HAP-1 (cell line): ENCODE measurements at regions not wholly inside any gene's neighbourhood (a gene's known extent, or its start where the extent isn't known, plus 50 kb on each side); places are given as distances from the start of the nearest gene placed in this dataset.
"Not testable (repeated sequence)": the region's sequence is repeated elsewhere in the genome, so short reads cannot be mapped to it uniquely, and the experiment has no call there.

Source experiments
- DNase-seq, 2 experiments: peaks; one replicate each; pipeline ENCODE4 v3.0.0-alpha.2; 2016 to 2020; ENCODE audit warnings: low spot score in 2 of 2
- H3K27me3 ChIP-seq: fragments of 250-450 bp; sonication (Bioruptor Pico); 2 replicates; pipeline ENCODE4 v1.5.1; 2020; ENCODE audit warnings: low read depth, mild to moderate bottlenecking, moderate library complexity
- H3K36me3 ChIP-seq: fragments of 250-450 bp; sonication (Bioruptor Pico); replicated peaks from 2 replicates; pipeline ENCODE4 v1.5.1; 2020; ENCODE audit warnings: mild to moderate bottlenecking
- H3K4me1 ChIP-seq: fragments of 250-450 bp; sonication (Bioruptor Pico); 2 replicates; pipeline ENCODE4 v1.5.1; 2020; ENCODE audit warnings: mild to moderate bottlenecking
- H3K4me3 ChIP-seq: fragments of 250-450 bp; sonication (Bioruptor Pico); 2 replicates; pipeline ENCODE4 v1.5.1; 2020; ENCODE audit warnings: mild to moderate bottlenecking, moderate library complexity
- H3K9me3 ChIP-seq: fragments of 250-450 bp; sonication (Bioruptor Pico); 2 replicates; pipeline ENCODE4 v1.5.1; 2020; ENCODE audit warnings: mild to moderate bottlenecking, moderate library complexity
- in situ Hi-C: fragments of 300-500 bp; cut with MboI; formaldehyde crosslinking; loops from 3 replicates; pipeline ENCODE4 v1.14.3; 2020; ENCODE audit warnings: low sequenced_read_pairs, inconsistent platforms, mixed read lengths

GRCh38 chr4:56139241-56139827 is 190.6 kb downstream of the CEP135 start:
- Histone ChIP-seq H3K27me3 (no peaks in the 10 kb centered on the region), H3K36me3 (no peaks in the 10 kb centered on the region), H3K9me3 (no peaks in the 10 kb centered on the region), H3K4me3 (no peak overlapping the region), H3K4me1 (peaks cover 3% of the 10 kb centered on the region)
- DNase-seq: no peak
- in situ Hi-C loops: no loop called here

GRCh38 chr4:56134834-56135233 is 186.1 kb downstream of the CEP135 start:
- peak in 1 of 2 experiments; percentile 59 for DNase-seq
- H3K9me3 ChIP-seq, in situ Hi-C loops, H3K4me1 ChIP-seq, H3K36me3 ChIP-seq, H3K4me3 ChIP-seq, H3K27me3 ChIP-seq: not testable (repeated sequence)

- H3K4me3 ChIP-seq: no peak overlapping the region
- in situ Hi-C loops: no loop called here
- DNase-seq: peak in 1 of 2 experiments; percentile 16
- H3K9me3 ChIP-seq: no peaks in the 10 kb centered on the region
- no peaks in the 10 kb centered on the region for H3K36me3 ChIP-seq
- peaks cover 9% of the 10 kb centered on the region for H3K4me1 ChIP-seq
- H3K27me3 ChIP-seq: no peaks in the 10 kb centered on the region
Measured at GRCh38 chr4:56134266-56134665, 185.5 kb downstream of the CEP135 start.

- in situ Hi-C loops: no loop called here
- H3K9me3 ChIP-seq: no peaks in the 10 kb centered on the region
- peaks cover 23% of the 10 kb centered on the region for H3K4me1 ChIP-seq
- no peak for DNase-seq
- no peaks in the 10 kb centered on the region for H3K36me3 ChIP-seq
- no peak overlapping the region for H3K4me3 ChIP-seq
- no peaks in the 10 kb centered on the region for H3K27me3 ChIP-seq
Measured at GRCh38 chr4:56132835-56133234, 184.1 kb downstream of the CEP135 start.

GRCh38 chr4:56132188-56132587 is 183.4 kb downstream of the CEP135 start:
- H3K27me3 ChIP-seq, H3K9me3 ChIP-seq, H3K36me3 ChIP-seq, H3K4me3 ChIP-seq, DNase-seq, in situ Hi-C loops: not testable (repeated sequence)
- H3K4me1 ChIP-seq: peaks cover 28% of the 10 kb centered on the region

- DNase-seq: no peak
- in situ Hi-C loops: no loop called here
- Histone ChIP-seq H3K4me1 (peaks cover 30% of the 10 kb centered on the region), H3K9me3 (no peaks in the 10 kb centered on the region), H3K36me3 (no peaks in the 10 kb centered on the region), H3K27me3 (no peaks in the 10 kb centered on the region), H3K4me3 (no peak overlapping the region)
Measured at GRCh38 chr4:56130606-56131155, 181.9 kb downstream of the CEP135 start.

- DNase-seq: peak; percentile 64 to 79
- no peak overlapping the region for H3K4me3 ChIP-seq
- H3K9me3 ChIP-seq: no peaks in the 10 kb centered on the region
- H3K36me3 ChIP-seq: no peaks in the 10 kb centered on the region
- in situ Hi-C loops: no loop called here
- H3K27me3 ChIP-seq: no peaks in the 10 kb centered on the region
- peaks cover 28% of the 10 kb centered on the region for H3K4me1 ChIP-seq
Measured at GRCh38 chr4:56129431-56129861, 180.7 kb downstream of the CEP135 start.

- Histone ChIP-seq H3K36me3 (no peaks in the 10 kb centered on the region), H3K9me3 (no peaks in the 10 kb centered on the region), H3K27me3 (no peaks in the 10 kb centered on the region), H3K4me1 (peaks cover 25% of the 10 kb centered on the region), H3K4me3 (no peak overlapping the region)
- DNase-seq: peak; percentile 42 to 48
- in situ Hi-C loops: no loop called here
Measured at GRCh38 chr4:56128213-56128612, 179.5 kb downstream of the CEP135 start.

GRCh38 chr4:56127716-56128115 is 179.0 kb downstream of the CEP135 start:
- Histone ChIP-seq H3K27me3 (no peaks in the 10 kb centered on the region), H3K9me3 (no peaks in the 10 kb centered on the region), H3K4me3 (no peak overlapping the region), H3K36me3 (no peaks in the 10 kb centered on the region), H3K4me1 (peaks cover 25% of the 10 kb centered on the region)
- in situ Hi-C loops: no loop called here
- DNase-seq: peak; percentile 77 to 84

GRCh38 chr4:56123547-56123946 is 174.8 kb downstream of the CEP135 start:
- H3K4me1 ChIP-seq: peaks cover 14% of the 10 kb centered on the region
- no peaks in the 10 kb centered on the region for H3K36me3 ChIP-seq
- in situ Hi-C loops: no loop called here
- H3K4me3 ChIP-seq: no peak overlapping the region
- no peak for DNase-seq
- no peaks in the 10 kb centered on the region for H3K9me3 ChIP-seq
- H3K27me3 ChIP-seq: no peaks in the 10 kb centered on the region

- Histone ChIP-seq H3K9me3 (no peaks in the 10 kb centered on the region), H3K27me3 (no peaks in the 10 kb centered on the region), H3K36me3 (no peaks in the 10 kb centered on the region), H3K4me1 (peaks cover 9% of the 10 kb centered on the region), H3K4me3 (no peak overlapping the region)
- in situ Hi-C loops: no loop called here
- DNase-seq: no peak
Measured at GRCh38 chr4:56123051-56123450, 174.3 kb downstream of the CEP135 start.

GRCh38 chr4:56118845-56119244 is 170.1 kb downstream of the CEP135 start:
- no peak for DNase-seq
- no peaks in the 10 kb centered on the region for H3K9me3 ChIP-seq
- H3K4me3 ChIP-seq: no peak overlapping the region
- no peaks in the 10 kb centered on the region for H3K36me3 ChIP-seq
- no peaks in the 10 kb centered on the region for H3K4me1 ChIP-seq
- in situ Hi-C loops: no loop called here
- no peaks in the 10 kb centered on the region for H3K27me3 ChIP-seq

GRCh38 chr4:56118055-56118454 is 169.3 kb downstream of the CEP135 start:
- in situ Hi-C loops: no loop called here
- DNase-seq: no peak
- Histone ChIP-seq H3K27me3 (no peaks in the 10 kb centered on the region), H3K36me3 (no peaks in the 10 kb centered on the region), H3K4me1 (no peaks in the 10 kb centered on the region), H3K9me3 (no peaks in the 10 kb centered on the region), H3K4me3 (no peak overlapping the region)

GRCh38 chr4:56115898-56116297 is 167.2 kb downstream of the CEP135 start:
- Histone ChIP-seq H3K27me3 (no peaks in the 10 kb centered on the region), H3K4me3 (no peak overlapping the region), H3K36me3 (no peaks in the 10 kb centered on the region), H3K4me1 (no peaks in the 10 kb centered on the region), H3K9me3 (no peaks in the 10 kb centered on the region)
- in situ Hi-C loops: no loop called here
- no peak for DNase-seq

- in situ Hi-C loops: no loop called here
- H3K27me3 ChIP-seq: no peaks in the 10 kb centered on the region
- no peaks in the 10 kb centered on the region for H3K4me1 ChIP-seq
- H3K36me3 ChIP-seq: no peaks in the 10 kb centered on the region
- DNase-seq: no peak
- no peak overlapping the region for H3K4me3 ChIP-seq
- H3K9me3 ChIP-seq: no peaks in the 10 kb centered on the region
Measured at GRCh38 chr4:56112377-56112776, 163.6 kb downstream of the CEP135 start.
